ENCODE measurements at regions not wholly inside any gene's neighbourhood (a gene's known extent, or its start where the extent isn't known, plus 50 kb on each side); places are given as distances from the start of the nearest gene placed in this dataset.
"Not testable (repeated sequence)": the region's sequence is repeated elsewhere in the genome, so short reads cannot be mapped to it uniquely, and the experiment has no call there.

- DNase-seq (ENCODE audit: low read depth, low spot score), result no peak
Measured at GRCh38 chr11:71383461-71383860, 64.7 kb downstream of the DHCR7 start.

- DNase-seq (ENCODE audit: low read depth, low spot score), result no peak
Measured at GRCh38 chr11:71381781-71382505, 66.2 kb downstream of the DHCR7 start.

- DNase-seq (ENCODE audit: low read depth, low spot score), result no peak
Measured at GRCh38 chr11:71379701-71380100, 68.5 kb downstream of the DHCR7 start.

GRCh38 chr11:71373791-71374454 is 74.3 kb downstream of the DHCR7 start:
- no peak for DNase-seq (ENCODE audit: low read depth, low spot score)

- DNase-seq (ENCODE audit: low read depth, low spot score), result no peak
Measured at GRCh38 chr11:71372693-71373657, 75.2 kb downstream of the DHCR7 start.

GRCh38 chr11:71371674-71372069 is 76.5 kb downstream of the DHCR7 start:
- DNase-seq (ENCODE audit: low read depth, low spot score), result no peak

GRCh38 chr11:71370895-71371673 is 77.1 kb downstream of the DHCR7 start:
- no peak for DNase-seq (ENCODE audit: low read depth, low spot score)

GRCh38 chr11:71370020-71370747 is 78.0 kb downstream of the DHCR7 start:
- DNase-seq (ENCODE audit: low read depth, low spot score), result no peak

- DNase-seq (ENCODE audit: low read depth, low spot score), result no peak
Measured at GRCh38 chr11:71369411-71369810, 78.8 kb downstream of the DHCR7 start.

GRCh38 chr11:71368966-71369365 is 79.2 kb downstream of the DHCR7 start:
- DNase-seq (ENCODE audit: low read depth, low spot score), result no peak

- DNase-seq (ENCODE audit: low read depth, low spot score), result no peak
Measured at GRCh38 chr11:71367756-71368155, 80.4 kb downstream of the DHCR7 start.

GRCh38 chr11:71367276-71367675 is 80.9 kb downstream of the DHCR7 start:
- not testable (repeated sequence) for DNase-seq (ENCODE audit: low read depth, low spot score)

- DNase-seq (ENCODE audit: low read depth, low spot score), result no peak
Measured at GRCh38 chr11:71366076-71366475, 82.1 kb downstream of the DHCR7 start.

- DNase-seq (ENCODE audit: low read depth, low spot score), result no peak
Measured at GRCh38 chr11:71365626-71366025, 82.6 kb downstream of the DHCR7 start.

- no peak for DNase-seq (ENCODE audit: low read depth, low spot score)
Measured at GRCh38 chr11:71364806-71365205, 83.4 kb downstream of the DHCR7 start.

- no peak for DNase-seq (ENCODE audit: low read depth, low spot score)
Measured at GRCh38 chr11:71364176-71364671, 84.0 kb downstream of the DHCR7 start.

- no peak for DNase-seq (ENCODE audit: low read depth, low spot score)
Measured at GRCh38 chr11:71363721-71364120, 84.5 kb downstream of the DHCR7 start.

- no peak for DNase-seq (ENCODE audit: low read depth, low spot score)
Measured at GRCh38 chr11:71358963-71359567, 89.1 kb downstream of the DHCR7 start.

GRCh38 chr11:71358122-71358728 is 90.0 kb downstream of the DHCR7 start:
- DNase-seq (ENCODE audit: low read depth, low spot score), result no peak

- DNase-seq (ENCODE audit: low read depth, low spot score), result no peak
Measured at GRCh38 chr11:71357414-71357813, 90.8 kb downstream of the DHCR7 start.

Measured in brain pericyte (primary cell).